Activated T-helper 2 cell treated with anti-CD3 and anti-CD28 coated beads, Interferon-gamma antibody, Interleukin-2, Interleukin-4, amounts not matched to agents 10 μg/mL and 5 μg/mL and 100 μg/mL, durations not matched to agents 14 hours and 24 hours and 36 hours (primary cell): ENCODE measurements at regions not wholly inside any gene's neighbourhood (a gene's known extent, or its start where the extent isn't known, plus 50 kb on each side); places are given as distances from the start of the nearest gene placed in this dataset.
"Not testable (repeated sequence)": the region's sequence is repeated elsewhere in the genome, so short reads cannot be mapped to it uniquely, and the experiment has no call there.

Experiments used
- DNase-seq: peaks from one replicate; pipeline ENCODE4 v3.0.0; 2021; ENCODE audit warnings: low spot score
- H3K27ac Mint-ChIP-seq: one replicate; pipeline ENCODE4 v1.8.0; 2021; ENCODE audit warnings: mixed read lengths
- H3K27me3 Mint-ChIP-seq: one replicate; pipeline ENCODE4 v1.8.0; 2021; ENCODE audit warnings: low read depth, mixed read lengths
- H3K36me3 Mint-ChIP-seq: one replicate; pipeline ENCODE4 v1.8.0; 2021; ENCODE audit warnings: low read depth, mixed read lengths
- H3K4me1 Mint-ChIP-seq: one replicate; pipeline ENCODE4 v1.8.0; 2021; ENCODE audit warnings: low read depth, mixed read lengths
- H3K4me3 Mint-ChIP-seq: one replicate; pipeline ENCODE4 v1.8.0; 2021; ENCODE audit warnings: low read depth, mild to moderate bottlenecking, moderate library complexity, mixed read lengths
- H3K9me3 Mint-ChIP-seq: one replicate; pipeline ENCODE4 v1.8.0; 2021; ENCODE audit warnings: mixed read lengths
- intact Hi-C: fragments of 100-400 bp; cut with micrococcal nuclease; formaldehyde crosslinking; loops from one replicate; pipeline ENCODE4 v1.15.1; 2023

GRCh38 chr15:24268536-24269165 lies 406.9 kb upstream of the NPAP1 start:
- H3K4me1 Mint-ChIP-seq, intact Hi-C loops, DNase-seq, H3K36me3 Mint-ChIP-seq, H3K4me3 Mint-ChIP-seq, H3K27me3 Mint-ChIP-seq, H3K27ac Mint-ChIP-seq: not testable (repeated sequence)
- H3K9me3 Mint-ChIP-seq = peaks cover 51% of the 10 kb centered on the region

- H3K27ac Mint-ChIP-seq = no peak overlapping the region
- no peaks in the 10 kb centered on the region for H3K4me1 Mint-ChIP-seq
- H3K9me3 Mint-ChIP-seq = peaks cover 48% of the 10 kb centered on the region
- DNase-seq = no peak
- H3K4me3 Mint-ChIP-seq = no peak overlapping the region
- no peaks in the 10 kb centered on the region for H3K27me3 Mint-ChIP-seq
- intact Hi-C loops = no loop called here
- no peaks in the 10 kb centered on the region for H3K36me3 Mint-ChIP-seq
These were observed 406.4 kb upstream of the NPAP1 start for GRCh38 chr15:24269166-24269571.

GRCh38 chr15:24269923-24270322 lies 405.7 kb upstream of the NPAP1 start:
- Mint-ChIP-seq H3K9me3 (peaks cover 47% of the 10 kb centered on the region), H3K36me3 (no peaks in the 10 kb centered on the region), H3K4me3 (no peak overlapping the region), H3K27ac (no peak overlapping the region), H3K27me3 (no peaks in the 10 kb centered on the region), H3K4me1 (no peaks in the 10 kb centered on the region)
- DNase-seq = no peak
- intact Hi-C loops = no loop called here

- H3K27ac Mint-ChIP-seq, H3K27me3 Mint-ChIP-seq, intact Hi-C loops, H3K4me3 Mint-ChIP-seq, H3K36me3 Mint-ChIP-seq, DNase-seq, H3K4me1 Mint-ChIP-seq: not testable (repeated sequence)
- H3K9me3 Mint-ChIP-seq = peaks cover 48% of the 10 kb centered on the region
These were observed 403.9 kb upstream of the NPAP1 start for GRCh38 chr15:24271496-24272244.

- intact Hi-C loops = no loop called here
- no peaks in the 10 kb centered on the region for H3K27me3 Mint-ChIP-seq
- no peaks in the 10 kb centered on the region for H3K36me3 Mint-ChIP-seq
- no peak overlapping the region for H3K27ac Mint-ChIP-seq
- H3K4me1 Mint-ChIP-seq = no peaks in the 10 kb centered on the region
- H3K4me3 Mint-ChIP-seq = no peak overlapping the region
- DNase-seq = no peak
- H3K9me3 Mint-ChIP-seq = peaks cover 27% of the 10 kb centered on the region
These were observed 382.7 kb upstream of the NPAP1 start for GRCh38 chr15:24292837-24293236.

- H3K27me3 Mint-ChIP-seq, H3K4me1 Mint-ChIP-seq, H3K36me3 Mint-ChIP-seq, H3K27ac Mint-ChIP-seq, intact Hi-C loops, H3K4me3 Mint-ChIP-seq, DNase-seq: not testable (repeated sequence)
- H3K9me3 Mint-ChIP-seq = peaks cover 32% of the 10 kb centered on the region
These were observed 374.7 kb upstream of the NPAP1 start for GRCh38 chr15:24300804-24301368.

GRCh38 chr15:24301999-24302398 lies 373.6 kb upstream of the NPAP1 start:
- H3K27ac Mint-ChIP-seq, H3K27me3 Mint-ChIP-seq, DNase-seq, H3K4me3 Mint-ChIP-seq, intact Hi-C loops, H3K36me3 Mint-ChIP-seq, H3K4me1 Mint-ChIP-seq: not testable (repeated sequence)
- H3K9me3 Mint-ChIP-seq = peaks cover 30% of the 10 kb centered on the region

GRCh38 chr15:24304747-24305146 lies 370.8 kb upstream of the NPAP1 start:
- H3K27me3 Mint-ChIP-seq, intact Hi-C loops, DNase-seq, H3K27ac Mint-ChIP-seq, H3K36me3 Mint-ChIP-seq, H3K4me3 Mint-ChIP-seq, H3K4me1 Mint-ChIP-seq: not testable (repeated sequence)
- peaks cover 23% of the 10 kb centered on the region for H3K9me3 Mint-ChIP-seq

- H3K27me3 Mint-ChIP-seq, intact Hi-C loops, H3K27ac Mint-ChIP-seq, DNase-seq, H3K4me1 Mint-ChIP-seq, H3K4me3 Mint-ChIP-seq, H3K36me3 Mint-ChIP-seq: not testable (repeated sequence)
- H3K9me3 Mint-ChIP-seq = peaks cover 23% of the 10 kb centered on the region
These were observed 369.9 kb upstream of the NPAP1 start for GRCh38 chr15:24305643-24306042.

- DNase-seq, H3K27ac Mint-ChIP-seq, H3K4me1 Mint-ChIP-seq, H3K36me3 Mint-ChIP-seq, H3K4me3 Mint-ChIP-seq, H3K27me3 Mint-ChIP-seq, intact Hi-C loops: not testable (repeated sequence)
- H3K9me3 Mint-ChIP-seq = peaks cover 14% of the 10 kb centered on the region
These were observed 365.9 kb upstream of the NPAP1 start for GRCh38 chr15:24309700-24310099.

- intact Hi-C loops, H3K27ac Mint-ChIP-seq, H3K4me1 Mint-ChIP-seq, DNase-seq, H3K4me3 Mint-ChIP-seq, H3K27me3 Mint-ChIP-seq, H3K36me3 Mint-ChIP-seq: not testable (repeated sequence)
- peaks cover 19% of the 10 kb centered on the region for H3K9me3 Mint-ChIP-seq
These were observed 363.9 kb upstream of the NPAP1 start for GRCh38 chr15:24311692-24312091.

GRCh38 chr15:24316326-24316725 lies 359.2 kb upstream of the NPAP1 start:
- intact Hi-C loops, H3K27me3 Mint-ChIP-seq, H3K4me1 Mint-ChIP-seq, H3K4me3 Mint-ChIP-seq, H3K27ac Mint-ChIP-seq, DNase-seq, H3K36me3 Mint-ChIP-seq: not testable (repeated sequence)
- H3K9me3 Mint-ChIP-seq = peaks cover 28% of the 10 kb centered on the region

GRCh38 chr15:24318981-24319380 lies 356.6 kb upstream of the NPAP1 start:
- DNase-seq = no peak
- intact Hi-C loops = no loop called here
- Mint-ChIP-seq H3K27ac (no peak overlapping the region), H3K4me1 (no peaks in the 10 kb centered on the region), H3K27me3 (no peaks in the 10 kb centered on the region), H3K36me3 (no peaks in the 10 kb centered on the region), H3K4me3 (no peak overlapping the region), H3K9me3 (peaks cover 31% of the 10 kb centered on the region)
